Thoracic aorta (tissue), 2 donors: ENCODE measurements at regions not wholly inside any gene's neighbourhood (a gene's known extent, or its start where the extent isn't known, plus 50 kb on each side); places are given as distances from the start of the nearest gene placed in this dataset.

ENCODE experiments used
- ATAC-seq: fragments of 150-250 bp; one replicate; pipeline ENCODE4 v1.8.0; 2017; ENCODE audit warnings: low read depth; ENCODE audit not compliant: insufficient number of reproducible peaks, low FRiP score
- DNase-seq: peaks from one replicate; pipeline ENCODE4 v3.0.0-alpha.2; 2020; ENCODE audit warnings: low spot score
- H3K27ac ChIP-seq, 2 donors: fragments of 200-600 bp; sonication (generic); 1 replicate in 1 of 2; 2 replicates in 1 of 2; pipeline ENCODE4 v1.5.1; 2016; ENCODE audit warnings: mild to moderate bottlenecking in 2 of 2, moderate library complexity in 2 of 2
- H3K27me3 ChIP-seq: fragments of 200-600 bp; sonication (generic); replicated peaks from 2 replicates; pipeline ENCODE4 v1.6.0; 2016; ENCODE audit warnings: mild to moderate bottlenecking; ENCODE audit not compliant: insufficient read depth
- H3K36me3 ChIP-seq: fragments of 200-600 bp; sonication (generic); one replicate; pipeline ENCODE4 v1.5.1; 2016
- H3K4me1 ChIP-seq, 2 donors: fragments of 200-600 bp; sonication (generic); 1 replicate in 1 of 2; 2 replicates in 1 of 2; pipeline versions ENCODE4 v1.5.1 to v1.6.0; 2016; ENCODE audit warnings: low read depth in 2 of 2, mild to moderate bottlenecking in 1 of 2; ENCODE audit not compliant: control insufficient read depth in 1 of 2
- H3K4me3 ChIP-seq: fragments of 200-600 bp; sonication (generic); 2 replicates; pipeline ENCODE4 v1.5.1; 2016; ENCODE audit warnings: mild to moderate bottlenecking
- H3K9me3 ChIP-seq: fragments of 200-600 bp; sonication (generic); 2 replicates; pipeline ENCODE4 v1.5.1; 2016
- CTCF ChIP-seq: fragments of 200-600 bp; sonication (generic); IDR thresholded peaks from one replicate; pipeline ENCODE4 v1.5.1; 2019; ENCODE audit warnings: antibody characterized with exemption

DNA sequence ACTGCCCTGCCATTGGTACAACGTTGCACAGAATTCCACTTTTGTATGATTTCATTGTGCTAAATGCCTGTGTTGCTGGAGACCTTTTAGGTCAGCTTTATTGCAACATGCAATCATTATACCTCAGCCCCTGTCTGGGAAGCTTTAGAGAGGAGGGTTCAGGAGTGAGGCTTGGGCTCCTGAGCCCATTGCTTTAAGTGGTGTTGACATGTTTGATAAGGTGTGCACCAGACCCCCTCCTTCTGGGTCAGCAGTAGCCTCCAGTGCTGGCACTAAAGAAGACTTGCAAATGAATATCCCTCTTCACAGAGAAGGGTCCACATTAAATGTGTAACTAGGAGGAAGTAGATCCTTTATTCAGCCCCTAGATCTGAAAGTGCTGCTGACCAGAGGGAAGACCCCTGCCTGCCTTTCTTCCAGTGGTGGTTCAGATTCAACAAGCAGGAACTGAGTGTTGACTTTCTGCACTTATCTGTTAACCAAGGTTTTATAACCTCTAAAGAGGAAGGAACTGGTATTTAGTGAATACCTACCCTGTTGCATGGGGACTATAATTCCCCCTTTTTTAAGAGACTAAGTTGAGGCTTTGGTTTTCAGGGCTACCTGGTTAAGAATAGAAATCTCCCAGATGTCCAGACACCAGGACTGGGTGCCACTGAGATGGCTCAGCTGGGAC, 369.4 kb upstream of the IGFBP3 start:
- Histone ChIP-seq H3K4me3 (no peak overlapping the region), H3K4me1 (peaks cover 12 to 33% of the 10 kb centered on the region in 2 donors), H3K27ac (peak overlapping the region in 1 of 2 donors; percentile 78), H3K9me3 (no peaks in the 10 kb centered on the region), H3K36me3 (no peaks in the 10 kb centered on the region), H3K27me3 (no peaks in the 10 kb centered on the region)
- no peak for ATAC-seq
- no peak for TF ChIP-seq CTCF
- no peak for DNase-seq

DNA sequence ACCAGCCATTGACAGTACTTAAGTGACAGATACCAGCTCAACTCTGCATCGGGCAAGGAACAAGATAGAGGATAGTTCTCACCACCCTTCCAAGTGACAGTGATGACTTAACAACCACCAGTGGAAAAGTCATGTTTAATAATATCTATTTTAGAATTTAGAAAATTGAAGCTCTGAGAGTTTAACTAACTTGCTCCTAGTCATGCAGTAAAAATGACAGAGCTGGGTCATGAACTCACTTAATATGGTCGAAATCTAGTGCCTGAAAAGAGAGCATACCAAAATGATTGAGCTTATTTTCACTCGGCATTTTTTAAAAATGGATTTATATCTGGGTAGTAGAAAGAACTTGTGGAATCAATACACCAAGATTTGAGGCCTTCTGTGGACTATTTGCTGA, 367.8 kb upstream of the IGFBP3 start:
- H3K9me3 ChIP-seq, result no peaks in the 10 kb centered on the region
- no peaks in the 10 kb centered on the region for H3K27me3 ChIP-seq
- H3K36me3 ChIP-seq, result no peaks in the 10 kb centered on the region
- peaks cover 12 to 33% of the 10 kb centered on the region in 2 donors for H3K4me1 ChIP-seq
- no peak overlapping the region for H3K27ac ChIP-seq
- DNase-seq (no peak), ATAC-seq (no peak)
- no peak overlapping the region for H3K4me3 ChIP-seq
- no peak for TF ChIP-seq CTCF

DNA sequence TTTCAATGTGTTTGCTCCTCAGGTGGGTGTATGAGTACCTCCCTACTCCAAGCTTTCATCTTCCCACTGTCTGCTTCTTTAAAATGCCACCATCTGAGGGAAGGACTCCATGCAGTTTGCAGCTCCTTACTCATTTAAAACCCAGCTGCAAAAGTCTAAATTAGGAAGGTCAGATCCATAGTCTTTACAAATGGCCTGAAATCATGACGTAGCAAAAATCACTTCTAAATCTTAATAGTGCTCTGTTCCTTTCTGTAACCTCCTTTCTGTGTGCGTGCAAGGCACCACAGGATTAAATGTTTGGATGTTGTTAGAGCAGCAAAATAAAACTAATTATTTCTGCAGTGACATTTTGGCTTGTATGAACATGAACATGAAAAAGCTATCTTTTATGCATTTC, 366.9 kb upstream of the IGFBP3 start:
- H3K27ac ChIP-seq, result no peak overlapping the region
- TF ChIP-seq CTCF, result no peak
- no peak overlapping the region for H3K4me3 ChIP-seq
- DNase-seq (no peak), ATAC-seq (no peak)
- H3K36me3 ChIP-seq, result no peaks in the 10 kb centered on the region
- no peaks in the 10 kb centered on the region for H3K9me3 ChIP-seq
- no peaks in the 10 kb centered on the region for H3K27me3 ChIP-seq
- H3K4me1 ChIP-seq, result peaks cover 12 to 33% of the 10 kb centered on the region in 2 donors

DNA sequence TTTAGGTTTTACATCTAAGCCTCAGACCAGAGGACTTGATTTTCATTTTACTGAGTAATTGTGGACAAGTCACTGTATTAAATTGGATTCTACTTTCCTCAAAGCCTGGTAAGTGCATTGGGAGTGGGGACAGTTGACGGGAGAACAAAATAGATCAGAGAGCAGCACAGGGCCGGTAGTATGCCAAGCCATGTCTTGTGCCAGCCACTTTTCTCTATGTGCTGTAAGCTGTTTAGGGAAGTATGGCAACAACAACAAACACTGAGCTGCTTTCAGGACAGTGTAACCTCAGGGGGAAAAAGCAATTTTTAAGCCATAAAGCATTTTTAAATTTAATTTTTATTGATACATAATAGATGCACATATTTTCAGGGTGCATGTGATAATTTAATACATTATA, 365.9 kb upstream of the IGFBP3 start:
- H3K36me3 ChIP-seq, result no peaks in the 10 kb centered on the region
- ATAC-seq (no peak), DNase-seq (no peak)
- TF ChIP-seq CTCF, result no peak
- no peaks in the 10 kb centered on the region for H3K9me3 ChIP-seq
- H3K4me3 ChIP-seq, result no peak overlapping the region
- no peaks in the 10 kb centered on the region for H3K27me3 ChIP-seq
- H3K27ac ChIP-seq, result no peak overlapping the region
- H3K4me1 ChIP-seq, result peaks cover 7 to 23% of the 10 kb centered on the region in 2 donors

DNA sequence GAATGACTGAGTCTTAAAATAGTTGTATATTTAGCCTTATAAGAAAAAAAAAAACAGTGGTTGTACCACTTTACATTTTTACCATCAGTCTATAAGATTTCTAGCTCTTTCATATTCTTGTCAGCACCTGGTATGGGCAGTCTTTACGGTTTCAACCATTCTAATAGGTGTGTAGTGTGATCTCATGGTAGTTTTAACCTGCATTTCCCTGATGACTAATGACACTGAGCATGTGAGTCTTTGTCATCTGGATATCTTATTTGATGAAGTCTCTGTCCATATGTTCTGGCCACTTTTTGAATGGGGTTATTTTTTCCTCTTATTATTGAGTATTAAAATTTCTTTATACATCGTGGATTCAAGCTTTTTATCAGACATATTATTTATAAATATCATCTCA, 365.3 kb upstream of the IGFBP3 start:
- Histone ChIP-seq H3K9me3 (no peaks in the 10 kb centered on the region), H3K36me3 (no peaks in the 10 kb centered on the region), H3K27ac (no peak overlapping the region), H3K4me3 (no peak overlapping the region), H3K4me1 (peaks cover 5 to 20% of the 10 kb centered on the region in 2 donors), H3K27me3 (no peaks in the 10 kb centered on the region)
- ATAC-seq (no peak), DNase-seq (no peak)
- no peak for TF ChIP-seq CTCF
